GM18861 (cell line): ENCODE measurements at regions not wholly inside any gene's neighbourhood (a gene's known extent, or its start where the extent isn't known, plus 50 kb on each side); places are given as distances from the start of the nearest gene placed in this dataset.
"Not testable (repeated sequence)": the region's sequence is repeated elsewhere in the genome, so short reads cannot be mapped to it uniquely, and the experiment has no call there.

Experiments
- ATAC-seq: cut with Tn5 transposase; IDR thresholded peaks from one replicate; pipeline ENCODE4 v1.9.1; 2021; ENCODE audit not compliant: unreplicated experiment

GRCh38 chr5:165015547-165015946 lies 1510.1 kb downstream of the MAT2B start:
- no peak for ATAC-seq

- ATAC-seq, result no peak
Observed at GRCh38 chr5:165026971-165027370, 1521.6 kb downstream of the MAT2B start.

- ATAC-seq, result no peak
Observed at GRCh38 chr5:165028356-165028755, 1522.9 kb downstream of the MAT2B start.

GRCh38 chr5:165029099-165029870 lies 1523.9 kb downstream of the MAT2B start:
- ATAC-seq, result peak; percentile 58

- no peak for ATAC-seq
Observed at GRCh38 chr5:165030971-165031370, 1525.6 kb downstream of the MAT2B start.

GRCh38 chr5:165031371-165031770 lies 1526.0 kb downstream of the MAT2B start:
- no peak for ATAC-seq

- no peak for ATAC-seq
Observed at GRCh38 chr5:165035520-165035919, 1530.1 kb downstream of the MAT2B start.

- no peak for ATAC-seq
Observed at GRCh38 chr5:165039748-165040147, 1534.3 kb downstream of the MAT2B start.

- ATAC-seq, result not testable (repeated sequence)
Observed at GRCh38 chr5:165045941-165046340, 1540.5 kb downstream of the MAT2B start.

- ATAC-seq, result no peak
Observed at GRCh38 chr5:165055476-165055875, 1550.1 kb downstream of the MAT2B start.

- no peak for ATAC-seq
Observed at GRCh38 chr5:165057145-165057544, 1551.7 kb downstream of the MAT2B start.

- no peak for ATAC-seq
Observed at GRCh38 chr5:165066751-165067385, 1561.4 kb downstream of the MAT2B start.

- ATAC-seq, result no peak
Observed at GRCh38 chr5:165076686-165077085, 1571.3 kb downstream of the MAT2B start.

GRCh38 chr5:165079389-165079788 lies 1574.0 kb downstream of the MAT2B start:
- ATAC-seq, result no peak

GRCh38 chr5:165083394-165083793 lies 1578.0 kb downstream of the MAT2B start:
- no peak for ATAC-seq

- no peak for ATAC-seq
Observed at GRCh38 chr5:165086465-165086864, 1581.0 kb downstream of the MAT2B start.

- no peak for ATAC-seq
Observed at GRCh38 chr5:165094782-165095181, 1589.4 kb downstream of the MAT2B start.

GRCh38 chr5:165101709-165102108 lies 1596.3 kb downstream of the MAT2B start:
- no peak for ATAC-seq

GRCh38 chr5:165104611-165105010 lies 1599.2 kb downstream of the MAT2B start:
- no peak for ATAC-seq

GRCh38 chr5:165108809-165109208 lies 1603.4 kb downstream of the MAT2B start:
- ATAC-seq, result no peak

- ATAC-seq, result no peak
Observed at GRCh38 chr5:165119175-165119574, 1613.8 kb downstream of the MAT2B start.

GRCh38 chr5:165126598-165126997 lies 1621.2 kb downstream of the MAT2B start:
- ATAC-seq, result no peak

- no peak for ATAC-seq
Observed at GRCh38 chr5:165127941-165128340, 1622.5 kb downstream of the MAT2B start.
